Adrenal gland (tissue), 9 donors: ENCODE measurements at regions not wholly inside any gene's neighbourhood (a gene's known extent, or its start where the extent isn't known, plus 50 kb on each side); places are given as distances from the start of the nearest gene placed in this dataset.
A peak's percentile ranks its signal among the peaks of the same experiment; 100 is the strongest.

Source experiments
- DNase-seq, 7 donors: peaks; one replicate each; pipeline ENCODE4 v3.0.0-alpha.2; 2019 to 2020
- H3K27ac ChIP-seq, 5 donors: fragments of 200-600 bp; sonication (generic) in 4 of 5; 1 replicate in 3 of 5; 2 replicates in 2 of 5; pipeline versions ENCODE4 v1.5.1 to v1.8.0; 2016 to 2020; ENCODE audit warnings: mild to moderate bottlenecking in 1 of 5
- H3K27me3 ChIP-seq: fragments of 200-600 bp; 2 replicates; pipeline ENCODE4 v1.8.0; 2021
- H3K36me3 ChIP-seq, 2 donors: fragments of 200-600 bp; replicated peaks in 1 of 2; 1 replicate in 1 of 2; 2 replicates in 1 of 2; pipeline versions ENCODE4 v1.5.1 to v1.8.0; 2018 to 2022
- H3K4me1 ChIP-seq, 2 donors: fragments of 200-600 bp; replicated peaks in 1 of 2; 1 replicate in 1 of 2; 2 replicates in 1 of 2; pipeline versions ENCODE4 v1.5.1 to v1.8.0; 2018 to 2021
- H3K4me3 ChIP-seq, 4 donors: fragments of 200-600 bp; sonication (generic) in 3 of 4; one replicate each; pipeline ENCODE4 v1.5.1; 2016 to 2018
- H3K9me3 ChIP-seq, 3 donors: fragments of 200-600 bp; sonication (generic) in 1 of 3; replicated peaks in 1 of 3; 1 replicate in 2 of 3; 2 replicates in 1 of 3; pipeline versions ENCODE4 v1.5.1 to v1.8.0; 2016 to 2021
- POLR2A ChIP-seq, 2 donors: fragments of 450-650 bp; IDR thresholded peaks; one replicate each; pipeline ENCODE4 v1.6.1; 2017; ENCODE audit warnings: antibody characterized with exemption in 2 of 2, mild to moderate bottlenecking in 2 of 2, moderate library complexity in 1 of 2
- WGBS, 4 donors: extraction: QIAGEN DNeasy Blood & Tissue Kit in 2 of 4; methylation state at CpG; one replicate each; pipeline versions ENCODE4 v1.1.5 to v1.1.7; 2013 to 2017; 5-methylcytosine and 5-hydroxymethylcytosine counted together
- intact Hi-C, 2 donors: fragments of 100-400 bp; cut with DNase I; formaldehyde crosslinking; loops; one replicate each; pipeline versions ENCODE4 v1.14.1 to v1.15.0; 2022 to 2023
- TF ChIP-seq, protein P1 (sequence below), 6 experiments: fragments of 450-650 bp in 4 of 6; fragments of 200-600 bp in 2 of 6; sonication (generic) in 1 of 6; IDR thresholded peaks; 1 replicate in 5 of 6; 2 replicates in 1 of 6; pipeline versions ENCODE4 v1.5.1 to v1.8.0; 2016 to 2021; ENCODE audit warnings: antibody characterized with exemption in 6 of 6, mild to moderate bottlenecking in 2 of 6, moderate library complexity in 1 of 6
- donor health status: healthy with polysubstance abuse.
- donor health status: Bipolar disorder and iron deficiency.
- donor health status: DM: yes; HTN: yes; CAD: no.
- donor health status: DM: no; HTN: no; CAD: no.
- donor health status: DM: no; HTN: no; CAD: no.

DNA sequence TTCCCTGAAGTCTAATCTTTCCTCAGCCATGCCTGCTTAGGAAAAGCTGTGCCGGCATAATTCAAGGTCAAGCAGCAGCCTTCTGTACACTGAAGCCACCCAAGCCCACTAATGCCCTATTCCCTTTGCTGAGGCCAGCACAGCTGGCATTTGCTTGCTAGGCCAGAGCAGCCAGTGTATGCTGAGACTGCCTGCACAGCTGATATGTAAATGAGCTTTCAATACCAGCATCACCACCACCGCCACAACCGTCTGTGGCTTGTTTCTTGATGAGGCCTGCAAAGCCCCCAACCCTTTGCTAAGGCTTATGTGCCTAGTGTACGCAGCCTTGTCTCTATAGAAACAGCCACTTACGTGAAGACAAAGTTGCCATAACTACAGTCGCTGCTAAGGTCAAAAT lies 56.3 kb upstream of the TNRC6B start:
- WGBS, 4 donors: 70 to 82% (median 78%) methylated on average over 6 of the region's 6 CpGs

DNA sequence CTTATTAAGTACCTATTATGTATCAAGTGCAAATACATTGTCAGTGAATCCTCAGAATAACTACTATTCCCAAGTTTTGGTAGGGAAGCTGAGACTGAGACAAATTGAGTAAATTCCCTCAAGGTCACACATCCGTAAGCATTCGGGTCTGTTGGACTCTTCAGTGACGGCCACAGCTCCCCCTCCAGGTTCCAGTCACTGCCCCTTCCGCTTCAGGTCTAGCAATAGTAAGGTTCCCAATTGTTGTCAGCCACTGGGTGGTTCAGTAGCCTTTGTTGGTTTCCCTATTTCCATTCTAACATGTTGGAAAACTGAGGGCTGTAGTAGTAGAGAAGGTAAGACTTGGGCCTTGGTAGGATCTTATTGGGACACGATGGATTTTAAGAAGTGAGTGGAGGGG lies 54.9 kb upstream of the TNRC6B start:
- Histone ChIP-seq H3K27ac (no peak overlapping the region), H3K4me3 (no peak overlapping the region), H3K36me3 (no peaks in the 10 kb centered on the region), H3K27me3 (no peaks in the 10 kb centered on the region), H3K9me3 (no peaks in the 10 kb centered on the region), H3K4me1 (peaks cover 14% of the 10 kb centered on the region in 2 donors)
- TF ChIP-seq, protein P1, sequence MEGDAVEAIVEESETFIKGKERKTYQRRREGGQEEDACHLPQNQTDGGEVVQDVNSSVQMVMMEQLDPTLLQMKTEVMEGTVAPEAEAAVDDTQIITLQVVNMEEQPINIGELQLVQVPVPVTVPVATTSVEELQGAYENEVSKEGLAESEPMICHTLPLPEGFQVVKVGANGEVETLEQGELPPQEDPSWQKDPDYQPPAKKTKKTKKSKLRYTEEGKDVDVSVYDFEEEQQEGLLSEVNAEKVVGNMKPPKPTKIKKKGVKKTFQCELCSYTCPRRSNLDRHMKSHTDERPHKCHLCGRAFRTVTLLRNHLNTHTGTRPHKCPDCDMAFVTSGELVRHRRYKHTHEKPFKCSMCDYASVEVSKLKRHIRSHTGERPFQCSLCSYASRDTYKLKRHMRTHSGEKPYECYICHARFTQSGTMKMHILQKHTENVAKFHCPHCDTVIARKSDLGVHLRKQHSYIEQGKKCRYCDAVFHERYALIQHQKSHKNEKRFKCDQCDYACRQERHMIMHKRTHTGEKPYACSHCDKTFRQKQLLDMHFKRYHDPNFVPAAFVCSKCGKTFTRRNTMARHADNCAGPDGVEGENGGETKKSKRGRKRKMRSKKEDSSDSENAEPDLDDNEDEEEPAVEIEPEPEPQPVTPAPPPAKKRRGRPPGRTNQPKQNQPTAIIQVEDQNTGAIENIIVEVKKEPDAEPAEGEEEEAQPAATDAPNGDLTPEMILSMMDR (IDR thresholded peaks at IDR 0.05): no peak
- no peak for TF ChIP-seq POLR2A (IDR thresholded peaks at IDR 0.05)
- 89 to 97% (median 90%) methylated on average over 5 of the region's 5 CpGs for WGBS, 4 donors
- DNase-seq: no peak
- intact Hi-C loops: no loop called here

More for the DNA sequence above, 56.3 kb upstream of the TNRC6B start:
- intact Hi-C loops: no loop called here
- peaks cover 14% of the 10 kb centered on the region in 2 donors for H3K4me1 ChIP-seq
- H3K36me3 ChIP-seq: no peaks in the 10 kb centered on the region
- no peaks in the 10 kb centered on the region for H3K27me3 ChIP-seq
- H3K4me3 ChIP-seq: no peak overlapping the region
- H3K9me3 ChIP-seq: no peaks in the 10 kb centered on the region
- DNase-seq: peak in 1 of 7 donors; percentile 31
- H3K27ac ChIP-seq: peak overlapping the region in 2 of 5 donors; percentile 39 to 69
- TF ChIP-seq POLR2A (IDR thresholded peaks at IDR 0.05): no peak
- TF ChIP-seq, protein P1 (IDR thresholded peaks at IDR 0.05): no peak

DNA sequence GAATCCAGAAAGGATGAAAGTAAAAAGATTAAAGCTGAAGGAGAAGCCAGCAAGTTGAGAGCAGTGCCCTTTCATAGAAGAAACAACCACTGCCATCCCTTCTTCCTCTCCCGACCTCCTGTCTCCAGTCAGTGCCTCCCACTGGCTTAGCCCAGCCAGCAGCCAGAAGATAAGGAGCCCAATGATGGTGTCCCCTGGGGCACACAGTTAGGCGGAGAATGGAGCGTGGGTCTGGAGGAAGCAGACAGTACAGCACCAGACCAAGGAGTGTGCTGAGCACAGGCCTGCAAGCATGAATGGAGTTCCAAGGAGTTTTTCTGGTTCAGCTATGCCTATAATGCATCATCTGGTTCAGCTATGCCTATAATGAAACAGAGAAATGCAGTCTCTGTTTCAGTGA lies 54.3 kb upstream of the TNRC6B start:
- Histone ChIP-seq H3K27ac (no peak overlapping the region), H3K27me3 (no peaks in the 10 kb centered on the region), H3K9me3 (no peaks in the 10 kb centered on the region), H3K4me3 (no peak overlapping the region), H3K4me1 (peaks cover 14% of the 10 kb centered on the region in 2 donors), H3K36me3 (no peaks in the 10 kb centered on the region)
- TF ChIP-seq POLR2A (IDR thresholded peaks at IDR 0.05): no peak
- TF ChIP-seq, protein P1 (IDR thresholded peaks at IDR 0.05): no peak
- intact Hi-C loops: no loop called here
- DNase-seq: no peak
- 68 to 82% (median 74%) methylated on average over 3 of the region's 3 CpGs for WGBS, 4 donors
